H1 (cell line): ENCODE measurements at regions not wholly inside any gene's neighbourhood (a gene's known extent, or its start where the extent isn't known, plus 50 kb on each side); places are given as distances from the start of the nearest gene placed in this dataset.

Experiments used
- CTCF ChIA-PET: fragments of 300-600 bp; sonication (Branson Sonifier 250); formaldehyde crosslinking; loops from one replicate; lab custom pipeline; 2021; ENCODE audit not compliant: partially characterized antibody; lab: Charles Lee
- POLR2A ChIA-PET: fragments of 300-600 bp; sonication (Branson Sonifier 250); formaldehyde crosslinking; loops from one replicate; lab custom pipeline; 2021; ENCODE audit warnings: inconsistent platforms; ENCODE audit not compliant: partially characterized antibody; lab: Charles Lee
- DNase-seq, 2 experiments: peaks; one replicate each; pipeline versions ENCODE4 v3.0.0 to v3.0.0-alpha.2; 2010 to 2022; ENCODE audit warnings: low spot score in 2 of 2, low read depth in 1 of 2, mixed read lengths in 1 of 2
- FAIRE-seq: peaks from 2 replicates; lab custom pipeline; 2011; peaks lifted over from hg19 to GRCh38; lab: Jason Lieb, UNC
- H2AFZ ChIP-seq: 2 replicates; pipeline ENCODE4 v1.8.1; 2012; ENCODE audit warnings: low read length, inconsistent platforms
- H2AK5ac ChIP-seq: 2 replicates; pipeline ENCODE4 v1.6.1; 2013; ENCODE audit warnings: low read depth, low read length
- H2BK120ac ChIP-seq: replicated peaks from 2 replicates; pipeline ENCODE3; 2013; ENCODE audit warnings: low read depth, low read length, inconsistent platforms
- H2BK12ac ChIP-seq: 2 replicates; pipeline ENCODE4 v1.6.1; 2013; ENCODE audit warnings: low read depth, low read length
- H2BK15ac ChIP-seq: 2 replicates; pipeline ENCODE4 v1.6.1; 2013; ENCODE audit warnings: low read length
- H2BK20ac ChIP-seq: 2 replicates; pipeline ENCODE4 v1.6.1; 2013; ENCODE audit warnings: low read length
- H2BK5ac ChIP-seq: 2 replicates; pipeline ENCODE4 v1.6.1; 2013; ENCODE audit warnings: low read depth, low read length
- H3K14ac ChIP-seq: 2 replicates; pipeline ENCODE4 v1.6.1; 2013; ENCODE audit warnings: inconsistent platforms; ENCODE audit not compliant: insufficient read length
- H3K18ac ChIP-seq: 2 replicates; pipeline ENCODE4 v1.6.1; 2013; ENCODE audit warnings: low read length; ENCODE audit errors: extremely low read depth
- H3K23ac ChIP-seq: 2 replicates; pipeline ENCODE4 v1.6.1; 2013; ENCODE audit warnings: inconsistent platforms; ENCODE audit not compliant: insufficient read length
- H3K23me2 ChIP-seq: 2 replicates; pipeline ENCODE4 v1.6.1; 2013; ENCODE audit warnings: low read depth, low read length
- H3K27ac ChIP-seq: 2 replicates; pipeline ENCODE4 v1.6.1; 2011; ENCODE audit warnings: low read depth, low read length, inconsistent platforms
- H3K27me3 ChIP-seq, 4 experiments: replicated peaks in 1 of 4; 1 replicate in 1 of 4; 2 replicates in 3 of 4; pipeline versions ENCODE4 v1.6.1 to v1.8.1; 2011 to 2013; ENCODE audit warnings: low read length in 3 of 4, mild to moderate bottlenecking in 3 of 4, inconsistent platforms in 2 of 4, mixed read lengths in 2 of 4, moderate library complexity in 1 of 4; ENCODE audit not compliant: control insufficient read depth in 3 of 4, insufficient read depth in 3 of 4; ENCODE audit errors: extremely low read depth in 1 of 4
- H3K36me3 ChIP-seq, 4 experiments: 2 replicates each; pipeline versions ENCODE4 v1.6.1 to v1.8.1; 2011 to 2013; ENCODE audit warnings: mild to moderate bottlenecking in 4 of 4, low read length in 3 of 4, moderate library complexity in 2 of 4, control low read depth in 1 of 4, inconsistent platforms in 1 of 4; ENCODE audit not compliant: insufficient read depth in 4 of 4, control insufficient read depth in 2 of 4
- H3K4ac ChIP-seq: replicated peaks from 2 replicates; pipeline ENCODE3; 2013; ENCODE audit warnings: low read length, low read depth, mixed read lengths, inconsistent platforms; ENCODE audit not compliant: insufficient read length
- H3K4me1 ChIP-seq, 4 experiments: replicated peaks in 1 of 4; 1 replicate in 1 of 4; 2 replicates in 3 of 4; pipeline versions ENCODE4 v1.6.1 to v1.8.1; 2011 to 2013; ENCODE audit warnings: low read length in 3 of 4, inconsistent platforms in 2 of 4, mixed read lengths in 1 of 4; ENCODE audit not compliant: insufficient read depth in 4 of 4, control insufficient read depth in 3 of 4
- H3K4me2 ChIP-seq, 2 experiments: 2 replicates each; pipeline versions ENCODE4 v1.6.1 to v1.8.1; 2011 to 2013; ENCODE audit warnings: low read depth in 2 of 2, low read length in 2 of 2, control low read depth in 1 of 2, inconsistent platforms in 1 of 2, mild to moderate bottlenecking in 1 of 2; ENCODE audit not compliant: insufficient read depth in 1 of 2
- H3K4me3 ChIP-seq, 4 experiments: fragments of 200-600, 300-600 bp in 1 of 4; sonication (generic), shearing (Covaris generic), sonication (Bioruptor Twin) in 1 of 4; 2 replicates each; pipeline versions ENCODE4 v1.5.1 to v1.8.1; 2011 to 2016; ENCODE audit warnings: low read length in 4 of 4, low read depth in 3 of 4, control low read depth in 2 of 4, inconsistent platforms in 2 of 4, mild to moderate bottlenecking in 2 of 4, mixed read lengths in 1 of 4, moderate library complexity in 1 of 4; ENCODE audit not compliant: insufficient read depth in 2 of 4; ENCODE audit errors: extremely low read depth in 1 of 4
- H3K56ac ChIP-seq: replicated peaks from 2 replicates; pipeline ENCODE3; 2013; ENCODE audit warnings: low read depth, mild to moderate bottlenecking, mixed read lengths, low read length, inconsistent platforms; ENCODE audit not compliant: insufficient read length
- H3K79me1 ChIP-seq: 2 replicates; pipeline ENCODE4 v1.6.1; 2013; ENCODE audit warnings: low read depth, low read length, control low read depth
- H3K79me2 ChIP-seq, 2 experiments: 2 replicates each; pipeline versions ENCODE4 v1.6.1 to v1.8.1; 2012 to 2013; ENCODE audit warnings: low read length in 2 of 2, mild to moderate bottlenecking in 2 of 2, inconsistent platforms in 1 of 2; ENCODE audit not compliant: insufficient read depth in 2 of 2, control insufficient read depth in 1 of 2
- H3K9ac ChIP-seq, 4 experiments: replicated peaks in 1 of 4; 1 replicate in 1 of 4; 2 replicates in 3 of 4; pipeline versions ENCODE4 v1.6.1 to v1.8.1; 2011 to 2013; ENCODE audit warnings: low read depth in 3 of 4, low read length in 3 of 4, control low read depth in 2 of 4, mild to moderate bottlenecking in 2 of 4, moderate library complexity in 2 of 4, inconsistent platforms in 1 of 4; ENCODE audit errors: extremely low read depth in 1 of 4
- H3K9me3 ChIP-seq, 2 experiments: 2 replicates each; pipeline versions ENCODE4 v1.6.1 to v1.8.1; 2012 to 2013; ENCODE audit warnings: mild to moderate bottlenecking in 2 of 2, moderate library complexity in 2 of 2, control low read depth in 1 of 2, inconsistent platforms in 1 of 2, low read depth in 1 of 2, low read length in 1 of 2, mixed read lengths in 1 of 2; ENCODE audit not compliant: insufficient read depth in 2 of 2
- H4K20me1 ChIP-seq, 2 experiments: replicated peaks in 1 of 2; 2 replicates each; pipeline versions ENCODE3 to v1.8.1; 2011 to 2013; ENCODE audit warnings: inconsistent platforms in 2 of 2, low read length in 2 of 2, mild to moderate bottlenecking in 1 of 2; ENCODE audit not compliant: insufficient read depth in 2 of 2, control insufficient read depth in 1 of 2
- H4K5ac ChIP-seq: 2 replicates; pipeline ENCODE4 v1.6.1; 2013; ENCODE audit warnings: low read length, low read depth, mixed read lengths, inconsistent platforms; ENCODE audit not compliant: insufficient read length
- H4K8ac ChIP-seq: 2 replicates; pipeline ENCODE4 v1.8.0; 2013; ENCODE audit warnings: mild to moderate bottlenecking, moderate library complexity, low read length, inconsistent platforms; ENCODE audit not compliant: insufficient read depth; ENCODE audit errors: extremely low read depth
- H4K91ac ChIP-seq: replicated peaks from 2 replicates; pipeline ENCODE3; 2013; ENCODE audit warnings: low read length, mixed read lengths, inconsistent platforms; ENCODE audit not compliant: insufficient read length
- ATF2 ChIP-seq: IDR thresholded peaks from 2 replicates; pipeline ENCODE4 v1.6.1; 2012; ENCODE audit warnings: low read length, inconsistent platforms
- CHD2 ChIP-seq: IDR thresholded peaks from 2 replicates; pipeline ENCODE4 v1.6.1; 2012; ENCODE audit warnings: low read length, improper control_type of control experiment
- EGR1 ChIP-seq: IDR thresholded peaks from 2 replicates; pipeline ENCODE4 v1.6.1; 2011; ENCODE audit warnings: low read depth, low read length, borderline replicate concordance
- EZH2 ChIP-seq: fragments of 200-600 bp; sonication (generic); IDR thresholded peaks from 2 replicates; pipeline ENCODE4 v1.7.1; 2012; ENCODE audit warnings: low read depth, mild to moderate bottlenecking, moderate library complexity, low read length, inconsistent platforms; ENCODE audit not compliant: severe bottlenecking
- FOSL1 ChIP-seq: IDR thresholded peaks from 2 replicates; pipeline ENCODE4 v1.6.1; 2011; ENCODE audit warnings: mild to moderate bottlenecking, low read depth, low read length, moderate library complexity; ENCODE audit not compliant: insufficient read depth
- HDAC2 ChIP-seq, 2 experiments: fragments of 300-600 bp in 1 of 2; sonication (generic) in 1 of 2; IDR thresholded peaks; 2 replicates each; pipeline ENCODE4 v1.6.1; 2011 to 2012; ENCODE audit warnings: low read depth in 2 of 2, low read length in 2 of 2, mild to moderate bottlenecking in 2 of 2, moderate library complexity in 2 of 2, borderline replicate concordance in 1 of 2, inconsistent platforms in 1 of 2
- HDAC6 ChIP-seq: IDR thresholded peaks from one replicate; pipeline ENCODE4 v1.7.1; 2012; ENCODE audit warnings: low read depth, mild to moderate bottlenecking, inconsistent platforms, low read length, moderate library complexity
- KDM1A ChIP-seq: fragments of 200-600, 300-600 bp; sonication (generic); IDR thresholded peaks from 2 replicates; pipeline ENCODE4 v1.7.1; 2016; ENCODE audit warnings: mild to moderate bottlenecking, low read length, borderline replicate concordance
- MAX ChIP-seq: IDR thresholded peaks from 2 replicates; pipeline ENCODE4 v1.6.1; 2012; ENCODE audit warnings: inconsistent platforms
- PHF8 ChIP-seq: fragments of 200-600 bp; sonication (generic); conservative IDR thresholded peaks from 2 replicates; pipeline ENCODE4 v1.7.1; 2012; ENCODE audit warnings: low read depth, mild to moderate bottlenecking, inconsistent platforms, low read length, moderate library complexity
- RBBP5 ChIP-seq: IDR thresholded peaks from 2 replicates; pipeline ENCODE4 v1.7.1; 2012; ENCODE audit warnings: low read depth, mild to moderate bottlenecking, inconsistent platforms, low read length, moderate library complexity, borderline replicate concordance
- RFX5 ChIP-seq: IDR thresholded peaks from 2 replicates; pipeline ENCODE4 v1.6.1; 2011; ENCODE audit warnings: low read depth, low read length, improper control_type of control experiment, borderline replicate concordance
- SP1 ChIP-seq: IDR thresholded peaks from 2 replicates; pipeline ENCODE4 v1.6.1; 2011; ENCODE audit warnings: low read depth, low read length
- WGBS, 2 experiments: shearing (Covaris generic) in 1 of 2; methylation state at CpG; one replicate each; pipeline versions ENCODE4 v1.1.6 to v1.1.7; 2013 to 2015; ENCODE audit warnings: low lambda C conversion rate in 2 of 2, mixed read lengths in 2 of 2, inconsistent platforms in 1 of 2, low coverage in 1 of 2, missing lambda C conversion rate in 1 of 2; ENCODE audit not compliant: insufficient replicate concordance in 2 of 2, insufficient coverage in 1 of 2, insufficient read length in 1 of 2; ENCODE audit errors: extremely low coverage in 1 of 2, missing lambda C conversion rate in 1 of 2; 5-methylcytosine and 5-hydroxymethylcytosine counted together

DNA sequence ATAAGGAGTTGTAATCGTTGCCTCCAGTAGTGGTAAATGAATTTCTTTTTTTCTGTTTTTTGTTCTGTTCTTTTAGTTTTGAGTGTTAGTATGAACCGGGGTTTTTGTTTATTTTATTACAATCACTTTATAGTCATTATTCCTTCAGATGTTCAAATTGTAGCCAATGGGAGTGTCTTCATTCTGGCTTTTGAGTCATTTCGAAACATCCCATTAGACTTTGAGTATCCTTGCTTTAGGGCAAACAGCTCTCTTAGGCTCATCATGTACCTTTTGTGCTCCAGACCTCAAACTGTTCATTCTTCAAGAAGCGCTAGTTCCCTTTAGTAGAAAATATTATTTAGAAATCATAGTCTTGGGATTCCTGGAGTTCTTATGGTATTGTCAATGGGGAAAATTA lies 54.2 kb upstream of the PAX3 start:
- Histone ChIP-seq H3K4ac (no peak overlapping the region), H3K23me2 (no peaks in the 10 kb centered on the region), H3K27me3 (no peaks in the 10 kb centered on the region), H4K91ac (no peak overlapping the region), H4K20me1 (no peaks in the 10 kb centered on the region), H2AFZ (no peak overlapping the region), H3K79me1 (no peaks in the 10 kb centered on the region), H3K18ac (no peak overlapping the region), H3K4me1 (no peaks in the 10 kb centered on the region), H2BK20ac (no peak overlapping the region), H4K5ac (no peak overlapping the region), H2BK5ac (no peak overlapping the region), H3K4me3 (no peak overlapping the region), H3K4me2 (no peak overlapping the region), H3K9me3 (peaks cover 3 to 5% of the 10 kb centered on the region in 2 experiments; a peak in 1 of 4 replicates), H2BK15ac (no peak overlapping the region), H3K23ac (no peak overlapping the region), H3K9ac (no peak overlapping the region), H3K36me3 (no peaks in the 10 kb centered on the region), H4K8ac (no peak overlapping the region), H3K14ac (no peak overlapping the region), H3K56ac (no peak overlapping the region), H2AK5ac (no peak overlapping the region), H3K79me2 (no peaks in the 10 kb centered on the region), H3K27ac (no peak overlapping the region), H2BK120ac (no peak overlapping the region), H2BK12ac (no peak overlapping the region)
- WGBS, 2 experiments = 80% methylated on average over 4 of the region's 4 CpGs; no CpG with 5 or more reads in 1 of the 2 experiments
- POLR2A ChIA-PET = no interaction called here
- DNase-seq = no peak
- no peak for FAIRE-seq
- CTCF ChIA-PET = interaction anchor here (1.0 kb wide), 1 partner anchor 82 kb away, joined by 3 read pairs; no protein-coding TSS in a partner anchor
- TF ChIP-seq HDAC2 (IDR thresholded peaks at IDR 0.05; ENCODE audit: borderline replicate concordance in 1 of 2, low read depth in 2 of 2, low read length in 2 of 2) (no peak), EGR1 (no peak), RFX5 (no peak), KDM1A (no peak), EZH2 (no peak), MAX (no peak), ATF2 (no peak), SP1 (no peak), PHF8 (no peak), RBBP5 (no peak), FOSL1 (no peak), HDAC6 (no peak), CHD2 (no peak)
